ENCODE measurements at regions not wholly inside any gene's neighbourhood (a gene's known extent, or its start where the extent isn't known, plus 50 kb on each side); places are given as distances from the start of the nearest gene placed in this dataset.

GRCh38 chr14:80383223-80383622 is 171.9 kb upstream of the DIO2 start:
- TF ChIP-seq EP300 (IDR thresholded peaks at IDR 0.05) (no peak), POLR2A (IDR thresholded peaks at IDR 0.05) (no peak), POLR2AphosphoS5 (IDR thresholded peaks at IDR 0.05) (no peak)
- TF ChIP-seq, protein P1, sequence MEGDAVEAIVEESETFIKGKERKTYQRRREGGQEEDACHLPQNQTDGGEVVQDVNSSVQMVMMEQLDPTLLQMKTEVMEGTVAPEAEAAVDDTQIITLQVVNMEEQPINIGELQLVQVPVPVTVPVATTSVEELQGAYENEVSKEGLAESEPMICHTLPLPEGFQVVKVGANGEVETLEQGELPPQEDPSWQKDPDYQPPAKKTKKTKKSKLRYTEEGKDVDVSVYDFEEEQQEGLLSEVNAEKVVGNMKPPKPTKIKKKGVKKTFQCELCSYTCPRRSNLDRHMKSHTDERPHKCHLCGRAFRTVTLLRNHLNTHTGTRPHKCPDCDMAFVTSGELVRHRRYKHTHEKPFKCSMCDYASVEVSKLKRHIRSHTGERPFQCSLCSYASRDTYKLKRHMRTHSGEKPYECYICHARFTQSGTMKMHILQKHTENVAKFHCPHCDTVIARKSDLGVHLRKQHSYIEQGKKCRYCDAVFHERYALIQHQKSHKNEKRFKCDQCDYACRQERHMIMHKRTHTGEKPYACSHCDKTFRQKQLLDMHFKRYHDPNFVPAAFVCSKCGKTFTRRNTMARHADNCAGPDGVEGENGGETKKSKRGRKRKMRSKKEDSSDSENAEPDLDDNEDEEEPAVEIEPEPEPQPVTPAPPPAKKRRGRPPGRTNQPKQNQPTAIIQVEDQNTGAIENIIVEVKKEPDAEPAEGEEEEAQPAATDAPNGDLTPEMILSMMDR (IDR thresholded peaks at IDR 0.05), result no peak
